SHP77 treated with DMSO at 0.1 percent for 48 hours (cell line): ENCODE measurements at regions not wholly inside any gene's neighbourhood (a gene's known extent, or its start where the extent isn't known, plus 50 kb on each side); places are given as distances from the start of the nearest gene placed in this dataset.
"Not testable (repeated sequence)": the region's sequence is repeated elsewhere in the genome, so short reads cannot be mapped to it uniquely, and the experiment has no call there.

Source experiments
- DNase-seq: peaks from one replicate; lab custom pipeline; 2025; lab: John Stamatoyannopoulos, UW

GRCh38 chr13:82002710-82003109 is 1661.8 kb upstream of the SPRY2 start:
- no peak for DNase-seq

DNA sequence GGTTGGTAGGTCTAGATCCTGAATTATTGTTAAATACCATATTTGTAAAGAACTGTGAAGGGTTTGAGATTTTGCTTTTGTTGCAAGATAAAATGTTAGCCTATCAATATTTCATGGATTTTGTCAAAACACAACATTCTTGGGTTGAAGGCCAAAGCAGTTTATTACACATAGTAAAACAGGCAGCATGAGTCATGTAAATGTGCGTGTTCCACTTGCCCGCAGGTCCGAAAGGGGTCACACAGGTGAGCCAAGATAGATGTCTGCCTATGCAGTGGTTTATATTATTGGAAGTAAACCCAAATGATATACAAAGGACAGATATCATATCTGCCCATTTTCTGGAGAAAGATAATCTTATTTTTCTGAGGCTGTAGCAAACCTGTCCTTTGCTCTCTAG is 1654.4 kb upstream of the SPRY2 start:
- DNase-seq, result no peak

GRCh38 chr13:81990652-81991051 is 1649.7 kb upstream of the SPRY2 start:
- no peak for DNase-seq

DNA sequence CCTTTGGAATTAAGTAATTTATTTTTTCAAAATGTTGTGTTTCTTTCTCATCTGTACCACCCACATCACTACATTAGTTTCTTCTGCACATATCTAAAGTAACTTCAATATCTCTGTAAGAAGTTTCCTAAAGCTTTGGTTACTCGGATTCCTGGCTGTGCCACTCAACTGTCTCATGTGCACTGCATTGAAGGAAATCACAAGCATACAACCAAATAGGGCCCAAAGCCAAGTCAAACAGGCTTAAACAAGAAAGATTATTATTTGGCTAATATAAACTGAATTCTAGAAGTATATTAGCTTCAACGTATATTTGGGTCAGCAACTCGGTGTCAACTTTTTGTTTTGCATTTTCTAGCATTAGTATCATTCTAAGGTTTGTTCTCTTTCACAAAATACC is 1647.6 kb upstream of the SPRY2 start:
- DNase-seq, result no peak

GRCh38 chr13:81987677-81988357 is 1646.9 kb upstream of the SPRY2 start:
- no peak for DNase-seq

GRCh38 chr13:81987159-81987558 is 1646.2 kb upstream of the SPRY2 start:
- no peak for DNase-seq

- no peak for DNase-seq
These were observed 1645.4 kb upstream of the SPRY2 start for GRCh38 chr13:81986308-81986707.

- DNase-seq, result no peak
These were observed 1616.2 kb upstream of the SPRY2 start for GRCh38 chr13:81957121-81957520.

- DNase-seq, result peak; percentile 62
These were observed 1589.1 kb upstream of the SPRY2 start for GRCh38 chr13:81929988-81930387.

- DNase-seq, result no peak
These were observed 1586.4 kb upstream of the SPRY2 start for GRCh38 chr13:81927347-81927746.

DNA sequence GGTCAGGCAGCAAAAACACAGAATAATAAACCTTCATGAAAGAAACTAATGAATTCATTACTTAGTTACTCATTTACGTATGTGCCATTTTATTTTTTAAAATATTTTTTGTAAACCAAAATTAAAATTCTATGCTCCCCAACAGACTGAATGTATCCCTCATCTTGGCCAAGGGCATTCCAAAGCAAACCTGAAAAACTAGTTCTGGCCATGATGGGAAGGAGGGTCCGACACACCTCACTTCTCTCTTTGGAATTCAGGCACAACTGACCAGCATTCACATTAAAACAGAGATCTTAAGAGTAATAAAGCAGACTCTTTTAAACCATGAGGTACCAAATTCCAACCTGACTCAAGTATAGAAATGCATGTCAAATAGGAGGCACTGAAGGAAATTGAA is 1576.9 kb upstream of the SPRY2 start:
- DNase-seq, result no peak

DNA sequence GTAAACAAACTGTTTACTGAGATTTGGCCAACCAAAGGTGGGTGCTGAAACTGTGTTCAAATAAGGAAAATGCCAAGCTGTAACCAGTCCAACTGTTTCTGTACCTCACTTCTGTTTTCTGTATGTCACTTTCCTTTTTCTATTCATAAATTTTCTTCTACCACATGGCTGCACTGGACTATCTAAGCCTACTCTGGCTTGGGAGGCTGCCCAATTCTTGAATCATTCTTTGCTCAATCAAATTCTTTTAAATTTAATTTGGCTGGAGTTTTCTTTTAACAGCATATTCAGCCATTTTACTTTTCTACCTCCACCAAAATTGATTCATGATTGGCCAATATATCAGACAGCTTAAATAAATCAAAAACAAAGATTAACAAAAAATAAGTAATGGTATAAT is 1575.5 kb upstream of the SPRY2 start:
- DNase-seq, result no peak

- DNase-seq, result no peak
These were observed 1567.0 kb upstream of the SPRY2 start for GRCh38 chr13:81907787-81908372.

GRCh38 chr13:81888855-81889254 is 1547.9 kb upstream of the SPRY2 start:
- DNase-seq, result no peak

DNA sequence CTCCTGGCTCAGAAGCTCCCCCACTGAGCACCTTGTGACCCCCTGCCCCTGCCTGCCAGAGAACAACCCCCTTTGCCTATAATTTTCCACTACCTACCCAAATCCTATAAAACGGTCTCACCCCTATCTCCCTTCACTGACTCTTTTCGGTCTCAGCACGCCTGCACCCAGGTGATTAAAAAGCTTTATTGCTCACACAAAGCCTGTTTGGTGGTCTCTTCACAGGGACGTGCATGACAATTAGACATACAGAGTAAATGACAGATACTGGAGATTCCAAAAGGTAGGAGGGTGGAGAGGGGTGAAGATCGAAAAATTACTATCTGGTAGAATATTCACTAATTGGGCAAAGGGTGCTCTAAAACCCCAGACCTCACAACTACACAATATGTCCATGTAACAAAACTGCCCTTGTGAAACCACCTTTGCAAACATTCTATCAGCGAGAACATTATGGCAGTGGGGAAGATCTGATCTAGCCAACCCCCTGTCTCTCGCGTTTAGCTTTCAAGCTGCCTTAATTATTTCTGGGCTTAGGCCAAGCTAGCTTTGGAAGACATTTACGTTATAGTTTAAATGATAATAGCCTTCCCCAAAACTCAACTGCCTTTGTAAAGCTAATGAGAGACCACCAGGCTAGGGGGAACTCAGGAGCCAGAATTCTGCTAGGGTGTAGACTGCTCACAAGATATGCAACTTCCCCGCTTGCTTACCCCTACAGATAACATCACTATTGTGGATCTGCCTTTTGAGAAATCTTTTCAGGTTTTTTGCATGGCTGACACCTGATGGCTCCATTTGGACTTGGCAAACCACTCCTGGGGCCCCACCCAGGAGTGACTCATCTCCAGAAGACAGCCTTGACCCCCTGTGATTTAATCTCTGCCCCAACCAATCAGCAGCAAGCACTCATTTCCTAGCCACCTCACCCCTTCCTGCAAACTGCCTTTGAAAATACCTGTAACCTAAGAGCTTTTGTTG is 1534.0 kb upstream of the SPRY2 start:
- DNase-seq, result no peak

- no peak for DNase-seq
These were observed 1533.3 kb upstream of the SPRY2 start for GRCh38 chr13:81874253-81874652.

- DNase-seq, result peak; percentile 4
These were observed 1531.7 kb upstream of the SPRY2 start for GRCh38 chr13:81872581-81872980.

DNA sequence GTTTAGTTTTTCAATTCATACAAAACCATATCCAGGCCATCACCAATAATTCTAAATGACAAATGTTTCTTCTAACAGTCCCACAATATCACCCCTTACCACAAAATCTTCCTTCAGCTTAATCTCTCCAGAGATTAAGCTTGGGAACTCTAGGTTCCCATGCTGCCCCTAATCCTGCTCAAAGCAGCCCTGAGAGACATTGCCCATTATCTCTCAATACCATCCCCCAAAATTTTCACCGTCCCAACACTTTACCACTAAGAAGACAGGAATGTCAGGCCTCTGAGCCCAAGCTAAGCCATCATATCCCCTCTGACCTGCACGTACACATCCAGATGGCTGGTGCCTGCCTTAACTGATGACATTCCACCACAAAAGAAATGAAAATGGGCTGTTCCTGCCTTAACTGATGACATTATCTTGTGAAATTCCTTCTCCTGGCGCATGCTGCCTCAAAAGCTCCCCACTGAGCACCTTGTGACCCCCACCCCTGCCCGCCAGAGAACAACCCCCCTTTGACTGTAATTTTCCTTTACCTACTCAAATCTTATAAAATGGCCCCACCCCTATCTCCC is 1530.9 kb upstream of the SPRY2 start:
- not testable (repeated sequence) for DNase-seq

DNA sequence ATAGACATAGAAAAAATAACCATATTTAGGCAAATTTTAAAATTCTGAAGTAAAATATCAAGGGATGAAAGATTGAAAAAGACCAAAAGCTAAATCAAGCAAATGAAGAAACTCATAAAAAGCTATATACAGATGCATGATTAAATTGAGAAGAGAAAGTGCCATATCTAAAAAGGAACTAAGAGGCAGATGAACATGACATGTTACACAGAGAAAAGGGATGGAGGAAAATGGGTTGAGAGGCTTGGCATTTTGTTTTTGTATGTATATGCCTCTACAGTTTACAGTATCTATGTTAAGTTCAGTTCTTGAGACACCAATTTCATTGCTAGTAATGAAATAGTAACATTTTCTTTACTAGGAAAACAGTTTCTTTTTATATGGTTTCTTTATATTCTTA is 1507.4 kb upstream of the SPRY2 start:
- DNase-seq, result no peak

- DNase-seq, result no peak
These were observed 1505.8 kb upstream of the SPRY2 start for GRCh38 chr13:81846771-81847170.

DNA sequence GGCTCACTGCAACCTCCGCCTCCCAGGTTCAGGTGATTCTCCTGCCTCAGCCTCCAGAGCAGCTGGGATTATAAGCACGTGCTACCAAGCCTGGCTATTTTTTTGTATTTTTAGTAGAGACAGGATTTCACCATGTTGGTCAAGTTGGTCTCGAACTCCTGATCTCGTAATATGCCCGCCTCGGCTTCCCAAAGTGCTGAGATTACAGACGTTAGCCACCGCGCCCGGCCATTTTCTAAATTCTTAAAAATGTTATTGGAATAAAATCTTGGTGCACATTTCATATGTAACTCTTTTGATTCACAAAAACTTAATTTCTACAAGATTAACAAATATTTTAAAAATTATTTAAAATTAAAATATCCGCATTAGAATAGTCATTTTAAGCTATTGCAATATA is 1480.3 kb upstream of the SPRY2 start:
- no peak for DNase-seq

- no peak for DNase-seq
These were observed 1459.5 kb upstream of the SPRY2 start for GRCh38 chr13:81800433-81800832.

GRCh38 chr13:81795710-81796109 is 1454.8 kb upstream of the SPRY2 start:
- no peak for DNase-seq
